ENCODE measurements at regions not wholly inside any gene's neighbourhood (a gene's known extent, or its start where the extent isn't known, plus 50 kb on each side); places are given as distances from the start of the nearest gene placed in this dataset.

DNA sequence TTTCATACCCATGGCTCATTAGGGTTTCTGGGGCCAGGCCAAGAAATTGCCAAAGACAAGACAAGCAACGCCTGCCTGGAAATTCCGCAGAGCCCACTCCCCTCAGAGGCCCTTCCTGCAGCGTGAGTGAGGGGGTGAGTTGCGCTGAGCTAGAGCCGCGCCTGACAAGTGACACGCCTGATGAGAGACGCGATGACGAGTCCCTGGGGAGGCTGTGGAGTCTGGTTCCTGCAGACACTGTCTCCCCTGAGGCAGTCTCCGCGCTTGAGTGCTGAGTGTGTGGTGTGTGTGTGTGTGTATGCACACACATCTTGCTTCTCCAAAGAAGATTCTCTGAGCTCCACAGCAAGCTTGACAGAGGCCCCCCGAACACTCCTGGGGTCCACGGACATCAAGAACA lies 269.8 kb downstream of the BCOR start:
- Histone ChIP-seq H3K27me3 (ENCODE audit: insufficient read depth, low read length) (no peaks in the 10 kb centered on the region), H3K4me3 (ENCODE audit: low read length) (no peak overlapping the region), H3K4me1 (ENCODE audit: insufficient read depth, low read length) (no peaks in the 10 kb centered on the region), H3K9me3 (ENCODE audit: low read depth, low read length) (no peaks in the 10 kb centered on the region)

DNA sequence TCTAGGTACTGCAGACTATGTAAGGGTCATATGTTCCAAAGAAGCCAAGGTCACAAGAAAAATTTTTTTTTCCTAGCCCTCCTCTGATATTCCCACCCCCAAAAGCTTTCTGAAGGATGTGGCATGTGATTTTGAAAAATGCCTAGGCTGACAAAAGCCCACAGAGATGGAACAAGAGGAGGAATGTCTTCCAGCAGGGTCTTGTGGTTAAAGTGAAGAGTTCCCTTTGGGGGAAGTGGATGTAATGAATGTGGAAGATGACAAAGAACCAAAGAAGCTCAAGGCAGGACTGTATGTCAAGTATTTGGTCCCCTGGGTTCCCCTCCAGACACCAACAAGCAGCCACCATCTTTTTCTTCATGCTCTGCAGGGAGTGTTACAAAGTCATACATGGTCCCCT lies 268.8 kb downstream of the BCOR start:
- Histone ChIP-seq H3K27me3 (ENCODE audit: insufficient read depth, low read length) (no peaks in the 10 kb centered on the region), H3K4me1 (ENCODE audit: insufficient read depth, low read length) (no peaks in the 10 kb centered on the region), H3K9me3 (ENCODE audit: low read depth, low read length) (no peaks in the 10 kb centered on the region), H3K4me3 (ENCODE audit: low read length) (no peak overlapping the region)

DNA sequence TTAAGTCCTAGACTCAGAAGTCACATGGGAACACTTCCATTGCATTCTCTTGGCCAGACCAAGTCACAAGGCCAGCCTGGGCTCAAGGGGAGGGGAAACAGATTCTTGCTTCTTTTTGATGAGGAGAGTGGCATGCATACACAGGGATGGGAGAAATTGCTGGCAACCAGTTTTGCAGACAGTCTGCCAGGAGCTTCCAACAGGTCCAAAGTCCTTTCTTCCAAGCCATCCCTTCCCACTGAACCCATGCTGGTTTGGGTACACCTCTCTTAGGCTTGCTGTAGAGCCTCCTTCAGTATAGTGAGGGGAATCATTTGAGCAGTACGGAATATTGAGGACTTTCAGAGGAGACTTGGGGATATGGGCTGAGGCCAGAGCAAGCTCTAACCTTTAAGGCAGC lies 267.8 kb downstream of the BCOR start:
- Histone ChIP-seq H3K9me3 (ENCODE audit: low read depth, low read length) (no peaks in the 10 kb centered on the region), H3K4me1 (ENCODE audit: insufficient read depth, low read length) (no peaks in the 10 kb centered on the region), H3K4me3 (ENCODE audit: low read length) (no peak overlapping the region), H3K27me3 (ENCODE audit: insufficient read depth, low read length) (no peaks in the 10 kb centered on the region)

DNA sequence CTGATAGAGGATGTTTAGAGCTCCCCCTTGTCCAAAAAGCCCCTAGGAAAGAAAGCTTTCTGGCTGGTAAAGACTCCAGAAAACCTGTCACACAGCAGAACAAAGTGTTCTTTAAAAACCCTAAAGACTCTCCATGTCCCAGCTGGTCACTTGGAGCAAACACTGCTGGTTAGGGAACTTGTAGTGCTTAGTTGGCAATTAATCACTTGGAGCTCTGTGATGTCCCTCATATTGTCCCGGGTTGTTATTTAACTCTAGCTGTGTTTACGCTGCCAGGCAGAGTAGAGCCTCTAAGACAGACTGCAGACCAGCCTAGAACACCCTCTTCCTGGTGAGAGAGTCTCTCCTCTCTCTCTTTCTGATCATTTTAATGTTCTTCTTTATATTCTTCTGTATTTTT lies 267.3 kb downstream of the BCOR start:
- Histone ChIP-seq H3K4me3 (ENCODE audit: low read length) (no peak overlapping the region), H3K9me3 (ENCODE audit: low read depth, low read length) (no peaks in the 10 kb centered on the region), H3K4me1 (ENCODE audit: insufficient read depth, low read length) (no peaks in the 10 kb centered on the region), H3K27me3 (ENCODE audit: insufficient read depth, low read length) (no peaks in the 10 kb centered on the region)

DNA sequence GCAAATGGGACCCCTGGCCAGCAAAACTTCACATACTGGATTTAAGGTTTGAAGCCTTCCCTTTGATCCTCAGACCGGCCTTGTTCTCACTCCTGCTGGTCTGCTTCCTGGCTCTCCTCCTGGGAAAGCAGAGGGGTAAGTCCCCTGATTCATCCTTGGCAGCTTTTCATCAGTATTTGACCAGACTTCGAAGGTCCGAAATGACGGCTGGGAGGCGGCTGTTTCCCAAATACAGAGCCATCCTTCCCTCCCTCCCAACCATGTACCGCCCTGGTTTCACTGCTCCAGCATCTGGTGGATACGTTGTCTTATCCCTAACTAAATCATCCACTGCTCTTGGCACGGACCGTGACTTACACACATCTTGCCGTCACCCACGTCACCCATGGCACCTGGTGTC lies 265.5 kb downstream of the BCOR start:
- H3K9me3 ChIP-seq (ENCODE audit: low read depth, low read length) = no peaks in the 10 kb centered on the region

DNA sequence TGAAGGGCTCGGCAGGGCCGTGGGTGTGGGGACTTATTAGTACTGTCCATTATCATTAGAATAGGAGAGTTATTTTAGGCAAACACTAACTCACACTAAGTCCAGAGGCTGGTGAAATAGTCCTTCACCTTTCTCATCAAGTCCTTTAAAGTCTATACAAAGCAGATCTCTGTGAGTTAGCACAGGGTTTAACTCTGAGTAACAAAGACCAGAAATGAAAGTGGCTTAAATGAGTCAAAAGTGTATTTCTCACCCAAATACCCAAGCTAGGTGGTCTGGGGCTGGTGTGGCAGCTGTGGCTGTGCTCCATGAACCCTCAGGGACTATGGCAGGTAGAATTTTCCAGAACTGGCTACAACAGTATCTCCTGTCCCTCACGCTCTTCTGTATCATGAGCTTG lies 263.2 kb downstream of the BCOR start:
- H3K4me1 ChIP-seq (ENCODE audit: insufficient read depth, low read length) = no peaks in the 10 kb centered on the region
- no peaks in the 10 kb centered on the region for H3K9me3 ChIP-seq (ENCODE audit: low read depth, low read length)
- no peak overlapping the region for H3K4me3 ChIP-seq (ENCODE audit: low read length)
- H3K27me3 ChIP-seq (ENCODE audit: insufficient read depth, low read length) = no peaks in the 10 kb centered on the region

More for the DNA sequence above, 265.5 kb downstream of the BCOR start:
- no peaks in the 10 kb centered on the region for H3K4me1 ChIP-seq (ENCODE audit: insufficient read depth, low read length)
- H3K4me3 ChIP-seq (ENCODE audit: low read length) = no peak overlapping the region
- H3K27me3 ChIP-seq (ENCODE audit: insufficient read depth, low read length) = no peaks in the 10 kb centered on the region

DNA sequence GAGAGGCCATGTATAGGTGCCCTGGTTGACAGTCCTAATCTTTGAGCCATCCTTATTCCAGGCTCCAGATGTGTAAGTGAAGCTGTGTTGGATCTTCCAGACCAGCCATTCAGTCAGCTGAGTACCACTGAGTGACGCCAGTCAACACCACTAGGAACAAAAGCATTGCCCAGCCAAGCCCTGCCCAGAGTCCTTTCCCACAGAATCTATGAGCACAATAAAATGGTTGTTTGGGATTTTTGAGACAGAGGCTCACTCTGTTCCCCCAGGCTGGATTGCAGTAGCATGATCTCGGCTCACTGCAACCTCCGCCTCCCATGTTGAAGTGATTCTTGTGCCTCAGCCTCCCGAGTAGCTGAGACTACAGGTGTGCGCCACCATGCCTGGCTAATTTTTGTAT lies 262.5 kb downstream of the BCOR start:
- Histone ChIP-seq H3K4me1 (ENCODE audit: insufficient read depth, low read length) (no peaks in the 10 kb centered on the region), H3K4me3 (ENCODE audit: low read length) (no peak overlapping the region), H3K27me3 (ENCODE audit: insufficient read depth, low read length) (no peaks in the 10 kb centered on the region), H3K9me3 (ENCODE audit: low read depth, low read length) (no peaks in the 10 kb centered on the region)

DNA sequence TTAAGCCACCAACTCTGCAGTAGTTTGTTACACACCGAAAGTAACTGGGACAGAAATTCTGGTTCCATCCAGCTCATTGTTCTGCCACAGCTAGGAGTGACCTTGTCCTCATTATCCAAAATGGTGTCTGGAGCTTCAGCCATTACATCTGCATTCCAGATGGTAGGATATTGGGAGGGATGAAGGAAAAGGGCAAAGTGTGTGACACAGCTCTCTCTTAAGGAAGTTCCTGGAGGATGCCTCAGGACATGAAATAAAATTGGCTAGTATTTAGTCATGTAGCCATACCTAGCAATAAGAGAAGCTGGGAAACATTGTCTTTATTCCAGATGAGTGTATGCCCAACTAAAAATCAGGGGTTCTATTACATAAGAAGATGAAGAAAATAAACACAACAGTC lies 262.0 kb downstream of the BCOR start:
- no peaks in the 10 kb centered on the region for H3K27me3 ChIP-seq (ENCODE audit: insufficient read depth, low read length)
- no peak overlapping the region for H3K4me3 ChIP-seq (ENCODE audit: low read length)
- H3K9me3 ChIP-seq (ENCODE audit: low read depth, low read length) = no peaks in the 10 kb centered on the region
- no peaks in the 10 kb centered on the region for H3K4me1 ChIP-seq (ENCODE audit: insufficient read depth, low read length)

DNA sequence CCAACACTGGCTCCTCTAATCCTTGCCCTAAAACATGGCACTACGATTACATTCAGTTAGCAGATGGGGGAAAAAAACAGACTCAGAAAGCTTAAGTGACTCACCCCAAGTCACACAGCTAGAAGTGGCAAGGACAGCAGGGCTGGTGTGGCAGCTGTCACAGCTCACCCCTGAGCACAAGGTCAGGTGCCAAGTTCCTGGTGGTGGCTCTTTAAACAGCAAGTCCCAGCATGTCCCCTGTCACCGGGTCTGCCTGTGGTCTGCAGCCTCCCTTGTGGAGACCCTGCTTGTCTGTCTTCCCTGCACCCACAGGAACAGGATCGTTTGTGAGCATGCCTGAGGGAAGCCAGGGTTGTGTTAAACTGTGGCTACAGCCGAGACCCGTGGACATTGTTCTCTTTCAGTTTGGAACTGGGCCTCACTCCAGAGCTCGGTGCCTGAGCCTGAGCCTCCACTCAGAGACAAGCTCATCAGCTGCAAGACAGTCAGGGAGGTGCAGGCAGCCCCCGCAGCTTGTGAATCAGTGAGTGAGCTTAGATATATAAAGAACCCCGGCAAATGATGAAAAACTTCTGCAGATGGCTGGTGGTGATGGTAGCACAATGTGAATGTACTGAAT lies 260.8 kb downstream of the BCOR start:
- Histone ChIP-seq H3K4me3 (ENCODE audit: low read length) (no peak overlapping the region), H3K27me3 (ENCODE audit: insufficient read depth, low read length) (no peaks in the 10 kb centered on the region), H3K9me3 (ENCODE audit: low read depth, low read length) (no peaks in the 10 kb centered on the region), H3K4me1 (ENCODE audit: insufficient read depth, low read length) (no peaks in the 10 kb centered on the region)

DNA sequence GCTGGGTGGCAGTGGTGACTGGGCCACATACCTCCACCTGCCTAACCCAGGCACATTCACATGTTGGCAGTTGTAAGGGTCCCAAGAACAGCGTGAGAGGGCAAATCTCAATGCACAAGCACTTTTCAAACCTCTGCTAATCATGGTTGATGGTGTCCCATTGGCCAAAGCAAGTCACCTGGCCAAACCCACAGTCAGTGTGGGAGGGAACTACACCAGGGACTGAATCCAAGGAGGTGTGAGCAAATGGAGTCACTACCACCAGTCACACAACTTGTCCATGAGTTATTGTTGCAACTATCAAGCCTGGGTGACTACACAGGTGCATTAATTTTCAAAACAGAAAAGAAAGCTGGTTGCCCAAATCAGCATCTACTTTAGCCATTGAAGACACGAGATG lies 260.1 kb downstream of the BCOR start:
- H3K4me3 ChIP-seq (ENCODE audit: low read length) = no peak overlapping the region
- no peaks in the 10 kb centered on the region for H3K4me1 ChIP-seq (ENCODE audit: insufficient read depth, low read length)
- H3K9me3 ChIP-seq (ENCODE audit: low read depth, low read length) = no peaks in the 10 kb centered on the region
- no peaks in the 10 kb centered on the region for H3K27me3 ChIP-seq (ENCODE audit: insufficient read depth, low read length)

DNA sequence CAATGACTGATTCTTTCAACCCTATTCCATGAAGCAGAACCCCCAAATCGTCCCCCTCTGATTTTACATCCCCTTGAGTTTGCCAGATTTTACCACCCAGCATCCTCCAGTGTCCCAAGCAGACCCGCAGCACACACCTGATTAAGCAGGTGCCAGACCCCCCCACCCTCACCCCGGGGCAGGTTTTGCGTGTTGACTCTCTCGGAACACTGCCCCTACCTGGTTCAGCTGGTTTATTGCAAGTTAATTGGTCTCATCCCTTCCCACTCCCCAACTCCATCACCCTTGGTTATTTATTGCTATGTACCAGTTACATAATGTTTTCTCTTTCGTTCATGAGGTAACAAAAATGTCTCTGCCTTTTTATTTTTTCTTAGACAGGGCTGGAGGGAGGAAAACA lies 258.4 kb downstream of the BCOR start:
- Histone ChIP-seq H3K4me1 (ENCODE audit: insufficient read depth, low read length) (no peaks in the 10 kb centered on the region), H3K4me3 (ENCODE audit: low read length) (no peak overlapping the region), H3K9me3 (ENCODE audit: low read depth, low read length) (no peaks in the 10 kb centered on the region), H3K27me3 (ENCODE audit: insufficient read depth, low read length) (no peaks in the 10 kb centered on the region)

DNA sequence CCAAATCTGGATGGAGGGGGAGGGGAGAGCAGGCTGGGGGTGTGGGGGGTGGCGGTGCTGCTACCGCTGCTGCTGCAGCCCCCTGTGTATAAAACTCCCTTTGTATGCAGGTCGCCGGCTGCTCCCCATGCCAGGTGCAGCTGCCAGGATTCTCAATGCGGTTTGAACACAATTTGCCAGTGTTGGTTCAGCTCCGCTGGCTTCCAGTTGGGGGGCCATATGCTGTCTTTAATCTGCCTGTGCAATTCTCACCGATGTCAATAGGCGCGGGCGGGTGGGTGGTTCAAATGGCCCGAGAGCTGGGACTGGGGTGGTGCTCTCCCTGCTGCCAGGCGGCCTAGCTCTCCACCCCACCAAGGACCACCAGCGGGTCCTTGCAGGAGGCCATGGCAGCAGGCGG lies 257.6 kb downstream of the BCOR start:
- H3K27me3 ChIP-seq (ENCODE audit: insufficient read depth, low read length) = no peaks in the 10 kb centered on the region
- no peak overlapping the region for H3K4me3 ChIP-seq (ENCODE audit: low read length)
- no peaks in the 10 kb centered on the region for H3K4me1 ChIP-seq (ENCODE audit: insufficient read depth, low read length)
- H3K9me3 ChIP-seq (ENCODE audit: low read depth, low read length) = no peaks in the 10 kb centered on the region

DNA sequence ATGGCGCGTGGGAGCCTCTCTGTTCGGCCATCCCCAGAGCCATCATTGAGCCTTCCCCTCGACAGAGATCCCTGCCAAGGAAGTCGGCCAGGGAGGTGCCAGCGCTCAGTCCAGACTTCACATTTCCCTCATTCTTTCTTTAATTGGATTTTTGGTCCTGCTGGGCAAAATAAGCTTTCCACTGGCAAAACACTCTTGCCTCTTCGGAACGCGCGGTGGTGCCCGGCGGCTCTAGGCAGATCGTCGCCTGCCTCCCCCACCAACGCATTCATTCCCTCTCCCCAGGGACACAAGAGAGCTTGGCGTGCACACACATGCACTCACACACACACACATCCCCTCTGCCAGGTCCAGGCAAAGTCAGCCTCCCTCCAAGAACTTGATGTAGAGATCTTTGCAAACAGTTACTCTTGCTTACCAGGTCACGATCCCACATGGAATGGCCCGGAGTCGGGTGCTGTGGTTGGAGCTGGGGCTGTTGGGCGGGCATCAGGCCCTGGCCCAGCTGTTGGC lies 257.1 kb downstream of the BCOR start:
- Histone ChIP-seq H3K4me1 (ENCODE audit: insufficient read depth, low read length) (no peaks in the 10 kb centered on the region), H3K4me3 (ENCODE audit: low read length) (no peak overlapping the region), H3K9me3 (ENCODE audit: low read depth, low read length) (no peaks in the 10 kb centered on the region), H3K27me3 (ENCODE audit: insufficient read depth, low read length) (no peaks in the 10 kb centered on the region)

DNA sequence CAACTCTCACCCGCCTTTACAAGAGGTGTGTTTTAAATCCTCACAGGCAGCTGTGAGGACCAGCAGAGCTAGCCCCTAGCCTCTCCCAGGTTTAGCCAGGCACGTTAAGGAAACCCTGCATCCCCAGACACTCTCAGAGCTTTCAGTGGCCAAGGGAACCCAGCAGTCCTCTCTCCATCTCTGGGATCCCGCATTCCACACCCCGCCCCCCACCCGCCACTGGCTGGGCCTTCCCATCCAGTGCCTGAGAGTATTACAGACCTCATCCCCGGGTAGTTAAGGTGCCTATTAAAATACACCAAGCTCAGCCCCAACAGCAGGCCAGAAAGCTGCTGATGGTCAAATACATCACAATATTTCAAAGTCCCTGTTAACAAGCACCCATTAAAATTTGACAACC lies 256.2 kb downstream of the BCOR start:
- H3K4me1 ChIP-seq (ENCODE audit: insufficient read depth, low read length) = no peaks in the 10 kb centered on the region
- H3K9me3 ChIP-seq (ENCODE audit: low read depth, low read length) = no peaks in the 10 kb centered on the region
- H3K27me3 ChIP-seq (ENCODE audit: insufficient read depth, low read length) = no peaks in the 10 kb centered on the region
- H3K4me3 ChIP-seq (ENCODE audit: low read length) = no peak overlapping the region

DNA sequence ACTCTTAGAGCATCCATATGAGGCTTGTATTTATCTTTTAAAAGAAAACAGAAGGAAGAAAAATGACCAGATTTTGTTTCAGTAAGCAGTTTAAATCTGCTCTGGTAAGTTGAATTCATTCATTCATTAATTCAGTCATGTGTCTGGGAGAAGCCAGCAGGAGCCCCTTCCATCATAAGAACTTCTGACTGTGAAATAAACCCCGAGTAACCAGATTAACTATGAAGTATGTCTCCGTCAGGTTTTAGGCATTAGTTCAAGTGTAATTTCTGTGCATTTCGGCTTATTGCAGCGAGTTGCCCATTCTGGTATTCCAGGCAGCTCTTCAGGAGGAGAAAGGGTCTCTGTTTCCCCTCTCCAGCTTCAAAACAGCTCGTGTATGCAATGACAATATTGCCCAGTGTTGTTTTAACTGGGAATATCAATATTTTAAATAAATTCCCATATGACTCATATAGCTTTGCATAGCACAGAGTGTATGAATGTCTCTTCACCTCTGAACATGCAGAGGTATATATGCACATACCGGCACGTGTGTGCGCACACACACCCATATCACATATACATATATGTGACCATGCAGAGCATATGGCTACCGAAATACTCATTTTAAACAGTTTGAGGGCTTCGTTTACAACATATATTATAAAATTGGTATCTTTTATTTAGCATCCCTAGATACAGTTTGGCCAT lies 255.3 kb downstream of the BCOR start:
- no peak overlapping the region for H3K4me3 ChIP-seq (ENCODE audit: low read length)
- no peaks in the 10 kb centered on the region for H3K27me3 ChIP-seq (ENCODE audit: insufficient read depth, low read length)
- no peaks in the 10 kb centered on the region for H3K4me1 ChIP-seq (ENCODE audit: insufficient read depth, low read length)
- H3K9me3 ChIP-seq (ENCODE audit: low read depth, low read length) = no peaks in the 10 kb centered on the region

DNA sequence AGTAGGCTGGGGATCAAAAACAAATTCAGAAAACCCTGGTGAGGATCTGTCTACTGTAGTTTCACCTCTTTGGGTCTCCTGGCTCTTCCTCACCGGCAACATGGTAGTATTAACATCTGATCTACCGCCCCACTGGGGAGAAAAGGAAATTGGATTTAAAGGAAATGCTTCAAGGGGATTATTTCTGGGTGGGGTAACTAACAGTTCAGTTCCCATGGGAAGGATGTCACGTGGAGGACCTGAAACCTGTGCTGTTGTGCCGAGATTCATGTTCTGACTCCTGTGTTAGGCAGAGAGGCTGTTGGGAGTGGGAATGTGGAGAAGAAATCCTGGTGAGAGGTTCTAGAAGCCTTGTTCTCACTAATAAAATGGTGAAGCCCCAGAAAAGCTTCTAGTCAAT lies 254.4 kb downstream of the BCOR start:
- H3K9me3 ChIP-seq (ENCODE audit: low read depth, low read length) = no peaks in the 10 kb centered on the region
- H3K27me3 ChIP-seq (ENCODE audit: insufficient read depth, low read length) = no peaks in the 10 kb centered on the region
- H3K4me1 ChIP-seq (ENCODE audit: insufficient read depth, low read length) = no peaks in the 10 kb centered on the region
- no peak overlapping the region for H3K4me3 ChIP-seq (ENCODE audit: low read length)
